ENCODE measurements at regions not wholly inside any gene's neighbourhood (a gene's known extent, or its start where the extent isn't known, plus 50 kb on each side); places are given as distances from the start of the nearest gene placed in this dataset.
A peak's percentile ranks its signal among the peaks of the same experiment; 100 is the strongest.

DNA sequence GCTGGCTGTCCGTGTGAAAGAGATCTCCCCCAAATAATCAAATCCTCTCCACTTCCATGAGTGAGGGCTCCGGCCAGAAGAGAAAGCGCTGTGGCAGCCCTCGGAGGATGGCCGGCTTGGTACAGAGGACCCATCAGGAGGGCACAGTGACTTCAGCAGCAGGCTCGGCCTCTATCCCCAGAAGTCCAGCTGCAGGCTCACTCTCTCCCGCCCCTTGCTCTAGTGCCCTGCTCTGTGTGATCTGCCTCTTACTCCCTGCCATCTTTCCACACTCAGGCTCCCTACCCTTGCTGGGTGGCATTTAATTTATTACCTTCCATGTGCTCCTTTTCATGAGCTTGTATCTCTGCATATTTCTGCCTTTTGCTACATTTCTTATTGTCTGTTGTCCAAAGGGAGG is 129.7 kb downstream of the SPATA19 start:
- Histone ChIP-seq H3K27ac (no peak overlapping the region), H3K4me3 (no peak overlapping the region)
- peak; percentile 50 for DNase-seq (ENCODE audit: low spot score)
- TF ChIP-seq, protein P1, sequence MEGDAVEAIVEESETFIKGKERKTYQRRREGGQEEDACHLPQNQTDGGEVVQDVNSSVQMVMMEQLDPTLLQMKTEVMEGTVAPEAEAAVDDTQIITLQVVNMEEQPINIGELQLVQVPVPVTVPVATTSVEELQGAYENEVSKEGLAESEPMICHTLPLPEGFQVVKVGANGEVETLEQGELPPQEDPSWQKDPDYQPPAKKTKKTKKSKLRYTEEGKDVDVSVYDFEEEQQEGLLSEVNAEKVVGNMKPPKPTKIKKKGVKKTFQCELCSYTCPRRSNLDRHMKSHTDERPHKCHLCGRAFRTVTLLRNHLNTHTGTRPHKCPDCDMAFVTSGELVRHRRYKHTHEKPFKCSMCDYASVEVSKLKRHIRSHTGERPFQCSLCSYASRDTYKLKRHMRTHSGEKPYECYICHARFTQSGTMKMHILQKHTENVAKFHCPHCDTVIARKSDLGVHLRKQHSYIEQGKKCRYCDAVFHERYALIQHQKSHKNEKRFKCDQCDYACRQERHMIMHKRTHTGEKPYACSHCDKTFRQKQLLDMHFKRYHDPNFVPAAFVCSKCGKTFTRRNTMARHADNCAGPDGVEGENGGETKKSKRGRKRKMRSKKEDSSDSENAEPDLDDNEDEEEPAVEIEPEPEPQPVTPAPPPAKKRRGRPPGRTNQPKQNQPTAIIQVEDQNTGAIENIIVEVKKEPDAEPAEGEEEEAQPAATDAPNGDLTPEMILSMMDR (IDR thresholded peaks at IDR 0.05): no peak

DNA sequence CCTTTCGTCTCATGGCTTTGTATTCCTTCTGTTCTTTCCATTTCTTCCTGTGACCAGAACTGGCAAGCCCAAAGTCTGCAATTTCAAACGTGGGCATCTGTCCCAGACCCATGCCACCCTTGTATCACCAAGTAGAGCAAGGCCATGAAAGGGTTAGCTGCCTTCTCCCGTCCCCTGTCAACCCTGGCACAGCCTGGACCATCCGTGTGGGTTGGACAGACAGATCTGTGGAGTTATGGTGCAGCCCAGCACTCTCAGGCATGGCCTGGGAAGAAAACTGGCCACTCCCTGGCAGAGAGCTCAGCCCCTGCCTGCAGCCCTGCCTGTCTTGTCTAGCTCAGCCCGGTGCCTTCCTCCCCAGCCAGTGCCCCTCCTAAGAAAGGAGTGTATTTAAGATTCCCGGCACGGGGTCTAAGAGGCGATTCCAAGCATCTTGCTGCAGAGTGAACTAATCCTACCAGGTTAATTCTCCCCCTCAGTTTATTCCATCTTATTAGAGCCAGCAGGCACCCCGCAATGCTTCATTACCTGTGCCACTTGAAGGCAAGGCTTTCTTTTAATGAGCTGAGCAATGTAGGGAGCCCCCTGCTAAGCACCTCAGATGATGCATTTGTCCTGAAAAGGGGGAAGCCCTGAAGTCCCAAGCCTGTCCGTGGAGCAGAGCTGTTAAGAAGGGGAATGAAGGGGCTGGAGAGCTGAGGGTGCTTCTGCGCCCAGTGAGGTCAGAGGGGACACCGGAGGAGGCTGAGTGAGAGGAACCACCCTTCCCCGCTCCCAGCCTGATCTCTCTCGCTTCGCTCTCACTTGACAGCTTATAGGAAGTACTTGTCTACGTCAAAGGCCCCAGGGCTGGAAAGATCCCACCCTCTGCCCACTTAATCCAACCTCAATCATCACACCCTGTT is 130.6 kb downstream of the SPATA19 start:
- TF ChIP-seq, protein P1 (IDR thresholded peaks at IDR 0.05): no peak
- H3K27ac ChIP-seq: no peak overlapping the region
- no peak overlapping the region for H3K4me3 ChIP-seq
- DNase-seq (ENCODE audit: low spot score): peak; percentile 55

DNA sequence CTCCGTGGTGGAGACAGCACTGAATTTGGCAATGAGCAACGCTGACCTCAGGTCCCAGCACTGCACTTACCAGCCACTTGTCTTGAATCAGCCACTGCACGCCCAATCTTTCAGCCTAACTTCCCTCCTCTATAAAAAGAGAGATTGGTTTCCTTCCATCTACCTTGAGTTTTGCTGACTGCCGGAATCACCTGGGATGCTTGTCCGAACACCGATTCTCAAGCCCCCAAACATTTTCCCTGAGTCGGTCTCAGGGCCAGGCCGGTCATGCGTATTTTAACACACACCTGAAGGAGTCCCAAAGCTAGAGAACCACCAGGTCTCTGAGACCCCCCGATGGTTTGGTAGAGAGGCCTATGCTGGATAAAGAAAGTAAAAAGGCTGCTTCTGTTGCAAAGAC is 131.5 kb downstream of the SPATA19 start:
- TF ChIP-seq, protein P1 (IDR thresholded peaks at IDR 0.05): no peak
- Histone ChIP-seq H3K4me3 (no peak overlapping the region), H3K27ac (no peak overlapping the region)
- DNase-seq (ENCODE audit: low spot score): peak; percentile 43

DNA sequence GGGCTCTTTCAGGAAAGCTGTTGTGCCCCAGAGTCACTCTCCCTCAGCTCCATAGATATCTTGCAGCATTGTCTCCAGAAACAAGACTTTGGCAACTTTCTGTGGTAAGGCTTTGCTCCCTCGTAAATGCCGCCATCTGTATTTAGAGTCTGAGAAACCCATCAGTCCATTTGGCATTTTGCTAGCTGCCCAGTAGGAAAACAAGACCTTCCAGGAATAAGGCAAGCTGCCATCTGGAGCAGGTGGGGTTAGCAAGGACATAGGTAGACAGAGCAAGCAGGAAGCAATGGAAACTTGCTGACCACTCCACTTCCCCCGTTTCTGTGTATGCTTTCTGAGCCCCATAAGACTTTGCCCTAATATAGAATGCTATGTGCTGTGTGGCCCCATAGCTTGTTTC is 131.9 kb downstream of the SPATA19 start:
- Histone ChIP-seq H3K27ac (no peak overlapping the region), H3K4me3 (no peak overlapping the region)
- DNase-seq (ENCODE audit: low spot score): peak; percentile 22
- TF ChIP-seq, protein P1 (IDR thresholded peaks at IDR 0.05): no peak

DNA sequence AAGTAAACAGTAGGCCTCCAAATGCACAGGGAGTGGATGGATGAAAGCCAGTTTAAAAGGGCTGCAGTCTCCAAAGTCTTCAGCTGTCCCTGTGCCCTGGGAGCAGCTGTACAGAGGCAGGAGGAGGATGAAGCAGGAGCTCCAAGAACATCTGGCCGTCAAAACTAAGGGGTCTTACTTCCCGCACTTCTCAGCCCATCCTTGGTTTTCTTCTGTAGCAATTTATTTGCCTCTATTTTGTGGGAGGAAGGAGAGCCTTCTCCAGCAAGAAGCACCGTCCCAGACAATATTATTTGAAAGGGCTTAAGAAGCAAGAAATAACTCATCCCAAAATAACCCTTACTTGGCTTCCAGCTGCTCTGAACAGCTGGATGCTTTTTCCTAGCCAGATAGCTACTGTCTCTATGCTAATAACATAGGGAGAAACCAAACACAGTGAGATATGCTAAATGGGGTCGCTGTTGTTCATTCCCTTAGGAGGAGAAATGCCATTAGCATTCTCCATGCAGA is 133.2 kb downstream of the SPATA19 start:
- TF ChIP-seq, protein P1 (IDR thresholded peaks at IDR 0.05): no peak
- Histone ChIP-seq H3K4me3 (no peak overlapping the region), H3K27ac (no peak overlapping the region)
- peak; percentile 1 for DNase-seq (ENCODE audit: low spot score)

DNA sequence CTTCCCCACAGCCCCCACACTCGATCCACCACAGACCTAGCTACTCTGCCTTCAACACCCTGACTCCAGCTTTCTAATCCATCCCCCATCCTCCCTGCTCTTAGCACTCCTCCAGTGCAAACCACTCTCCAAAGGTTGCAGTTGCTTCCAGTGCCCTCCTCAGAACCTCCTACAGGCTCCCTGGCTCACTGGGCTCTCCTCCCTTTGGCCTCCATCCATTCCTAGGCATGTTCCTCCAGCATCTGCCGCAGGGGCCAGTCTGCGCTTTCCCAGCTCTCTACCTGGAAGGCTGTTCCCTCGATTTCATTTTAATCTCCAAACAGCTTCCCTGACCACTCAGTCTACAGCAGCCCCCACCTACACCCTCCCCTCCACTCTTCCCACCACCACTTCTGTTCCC is 133.8 kb downstream of the SPATA19 start:
- H3K27ac ChIP-seq: no peak overlapping the region
- TF ChIP-seq, protein P1 (IDR thresholded peaks at IDR 0.05): no peak
- DNase-seq (ENCODE audit: low spot score): peak; percentile 29
- H3K4me3 ChIP-seq: no peak overlapping the region

Measured in coronary artery (tissue), 2 donors.